NCI-H82 treated with DMSO at 0.1 percent for 48 hours (cell line): ENCODE measurements at regions not wholly inside any gene's neighbourhood (a gene's known extent, or its start where the extent isn't known, plus 50 kb on each side); places are given as distances from the start of the nearest gene placed in this dataset.

ENCODE experiments used
- DNase-seq: peaks from one replicate; lab custom pipeline; 2025; ENCODE audit not compliant: unreplicated experiment; lab: John Stamatoyannopoulos, UW

GRCh38 chr2:7666596-7667259, 749.5 kb downstream of the RNF144A start:
- no peak for DNase-seq

- DNase-seq = no peak
Observed at GRCh38 chr2:7667260-7667757, 750.1 kb downstream of the RNF144A start.

- DNase-seq = no peak
Observed at GRCh38 chr2:7670905-7671641, 753.9 kb downstream of the RNF144A start.

GRCh38 chr2:7672027-7672684, 754.9 kb downstream of the RNF144A start:
- no peak for DNase-seq

- DNase-seq = no peak
Observed at GRCh38 chr2:7672685-7673071, 755.5 kb downstream of the RNF144A start.

GRCh38 chr2:7673101-7673500, 755.9 kb downstream of the RNF144A start:
- no peak for DNase-seq

- DNase-seq = no peak
Observed at GRCh38 chr2:7673853-7674252, 756.6 kb downstream of the RNF144A start.

- no peak for DNase-seq
Observed at GRCh38 chr2:7674606-7675005, 757.4 kb downstream of the RNF144A start.

- DNase-seq = no peak
Observed at GRCh38 chr2:7676714-7677113, 759.5 kb downstream of the RNF144A start.

- DNase-seq = no peak
Observed at GRCh38 chr2:7681881-7682461, 764.8 kb downstream of the RNF144A start.

- DNase-seq = no peak
Observed at GRCh38 chr2:7683196-7683595, 766.0 kb downstream of the RNF144A start.

- DNase-seq = no peak
Observed at GRCh38 chr2:7683708-7684107, 766.5 kb downstream of the RNF144A start.

GRCh38 chr2:7685342-7686015, 768.3 kb downstream of the RNF144A start:
- DNase-seq = no peak

- DNase-seq = no peak
Observed at GRCh38 chr2:7686016-7686385, 768.8 kb downstream of the RNF144A start.

- DNase-seq = no peak
Observed at GRCh38 chr2:7691961-7692656, 774.9 kb downstream of the RNF144A start.

GRCh38 chr2:7692657-7693161, 775.5 kb downstream of the RNF144A start:
- DNase-seq = no peak

GRCh38 chr2:7693246-7694075, 776.2 kb downstream of the RNF144A start:
- no peak for DNase-seq

- DNase-seq = no peak
Observed at GRCh38 chr2:7694076-7694985, 777.1 kb downstream of the RNF144A start.
